Adrenal gland (tissue), 9 donors: ENCODE measurements at regions not wholly inside any gene's neighbourhood (a gene's known extent, or its start where the extent isn't known, plus 50 kb on each side); places are given as distances from the start of the nearest gene placed in this dataset.

Experiments
- DNase-seq, 7 donors: peaks; one replicate each; pipeline ENCODE4 v3.0.0-alpha.2; 2019 to 2020
- H3K27ac ChIP-seq, 5 donors: fragments of 200-600 bp; sonication (generic) in 4 of 5; 1 replicate in 3 of 5; 2 replicates in 2 of 5; pipeline versions ENCODE4 v1.5.1 to v1.8.0; 2016 to 2020; ENCODE audit warnings: mild to moderate bottlenecking in 1 of 5
- H3K27me3 ChIP-seq: fragments of 200-600 bp; 2 replicates; pipeline ENCODE4 v1.8.0; 2021
- H3K36me3 ChIP-seq, 2 donors: fragments of 200-600 bp; replicated peaks in 1 of 2; 1 replicate in 1 of 2; 2 replicates in 1 of 2; pipeline versions ENCODE4 v1.5.1 to v1.8.0; 2018 to 2022
- H3K4me1 ChIP-seq, 2 donors: fragments of 200-600 bp; replicated peaks in 1 of 2; 1 replicate in 1 of 2; 2 replicates in 1 of 2; pipeline versions ENCODE4 v1.5.1 to v1.8.0; 2018 to 2021
- H3K4me3 ChIP-seq, 4 donors: fragments of 200-600 bp; sonication (generic) in 3 of 4; one replicate each; pipeline ENCODE4 v1.5.1; 2016 to 2018
- H3K9me3 ChIP-seq, 3 donors: fragments of 200-600 bp; sonication (generic) in 1 of 3; replicated peaks in 1 of 3; 1 replicate in 2 of 3; 2 replicates in 1 of 3; pipeline versions ENCODE4 v1.5.1 to v1.8.0; 2016 to 2021
- CTCF ChIP-seq, 6 experiments: fragments of 450-650 bp in 4 of 6; fragments of 200-600 bp in 2 of 6; sonication (generic) in 1 of 6; IDR thresholded peaks; 1 replicate in 5 of 6; 2 replicates in 1 of 6; pipeline versions ENCODE4 v1.5.1 to v1.8.0; 2016 to 2021; ENCODE audit warnings: antibody characterized with exemption in 6 of 6, mild to moderate bottlenecking in 2 of 6, moderate library complexity in 1 of 6
- POLR2A ChIP-seq, 2 donors: fragments of 450-650 bp; IDR thresholded peaks; one replicate each; pipeline ENCODE4 v1.6.1; 2017; ENCODE audit warnings: antibody characterized with exemption in 2 of 2, mild to moderate bottlenecking in 2 of 2, moderate library complexity in 1 of 2
- WGBS, 4 donors: extraction: QIAGEN DNeasy Blood & Tissue Kit in 2 of 4; methylation state at CpG; one replicate each; pipeline versions ENCODE4 v1.1.5 to v1.1.7; 2013 to 2017; 5-methylcytosine and 5-hydroxymethylcytosine counted together
- intact Hi-C, 2 donors: fragments of 100-400 bp; cut with DNase I; formaldehyde crosslinking; loops; one replicate each; pipeline versions ENCODE4 v1.14.1 to v1.15.0; 2022 to 2023
- donor health status: healthy with polysubstance abuse.
- donor health status: Bipolar disorder and iron deficiency.
- donor health status: DM: yes; HTN: yes; CAD: no.
- donor health status: DM: no; HTN: no; CAD: no.
- donor health status: DM: no; HTN: no; CAD: no.

- Histone ChIP-seq H3K27me3 (peaks cover 7% of the 10 kb centered on the region), H3K27ac (no peak overlapping the region), H3K4me1 (no peaks in the 10 kb centered on the region), H3K9me3 (no peaks in the 10 kb centered on the region), H3K4me3 (no peak overlapping the region), H3K36me3 (no peaks in the 10 kb centered on the region)
- WGBS, 4 donors, result 82 to 93% (median 84%) methylated on average over 7 of the region's 7 CpGs
- intact Hi-C loops, result no loop called here
- no peak for TF ChIP-seq POLR2A (IDR thresholded peaks at IDR 0.05)
- TF ChIP-seq CTCF (IDR thresholded peaks at IDR 0.05), result no peak
- no peak for DNase-seq
These were observed 506.1 kb downstream of the NPHP4 start for GRCh38 chr1:5485968-5486696.

- intact Hi-C loops, result no loop called here
These were observed 506.8 kb downstream of the NPHP4 start for GRCh38 chr1:5485436-5485835.

GRCh38 chr1:5484451-5485165 is 507.6 kb downstream of the NPHP4 start:
- Histone ChIP-seq H3K4me1 (no peaks in the 10 kb centered on the region), H3K27ac (no peak overlapping the region), H3K36me3 (no peaks in the 10 kb centered on the region), H3K9me3 (no peaks in the 10 kb centered on the region), H3K27me3 (peaks cover 7% of the 10 kb centered on the region), H3K4me3 (no peak overlapping the region)
- DNase-seq, result no peak
- 63 to 69% (median 64%) methylated on average over 12 to 15 of the region's 15 CpGs for WGBS, 4 donors
- no peak for TF ChIP-seq POLR2A (IDR thresholded peaks at IDR 0.05)
- no peak for TF ChIP-seq CTCF (IDR thresholded peaks at IDR 0.05)
- intact Hi-C loops, result no loop called here

More at GRCh38 chr1:5485436-5485835, 506.8 kb downstream of the NPHP4 start:
- H3K27ac ChIP-seq, result no peak overlapping the region
- 60 to 87% (median 79%) methylated on average over 1 to 2 of the region's 2 CpGs for WGBS, 4 donors
- no peak for TF ChIP-seq CTCF (IDR thresholded peaks at IDR 0.05)
- no peak for TF ChIP-seq POLR2A (IDR thresholded peaks at IDR 0.05)
- no peak for DNase-seq
- no peaks in the 10 kb centered on the region for H3K36me3 ChIP-seq
- no peaks in the 10 kb centered on the region for H3K4me1 ChIP-seq
- H3K9me3 ChIP-seq, result no peaks in the 10 kb centered on the region
- H3K27me3 ChIP-seq, result peaks cover 7% of the 10 kb centered on the region
- H3K4me3 ChIP-seq, result no peak overlapping the region

- DNase-seq, result no peak
- TF ChIP-seq CTCF (IDR thresholded peaks at IDR 0.05) (no peak), POLR2A (IDR thresholded peaks at IDR 0.05) (no peak)
- Histone ChIP-seq H3K27ac (no peak overlapping the region), H3K9me3 (no peaks in the 10 kb centered on the region), H3K36me3 (no peaks in the 10 kb centered on the region), H3K4me1 (no peaks in the 10 kb centered on the region), H3K4me3 (no peak overlapping the region), H3K27me3 (peaks cover 7% of the 10 kb centered on the region)
- intact Hi-C loops, result no loop called here
- 19 to 36% (median 34%) methylated on average over 7 to 10 of the region's 10 CpGs for WGBS, 4 donors
These were observed 510.3 kb downstream of the NPHP4 start for GRCh38 chr1:5481889-5482288.
